Vagina (tissue), 2 donors: ENCODE measurements at regions not wholly inside any gene's neighbourhood (a gene's known extent, or its start where the extent isn't known, plus 50 kb on each side); places are given as distances from the start of the nearest gene placed in this dataset.

Source experiments
- POLR2A ChIP-seq, 2 donors: fragments of 450-650 bp; IDR thresholded peaks; one replicate each; pipeline ENCODE4 v1.6.1; 2017; ENCODE audit warnings: antibody characterized with exemption in 2 of 2, mild to moderate bottlenecking in 2 of 2, moderate library complexity in 2 of 2
- TF ChIP-seq, protein P1 (sequence below), 3 experiments: fragments of 450-650 bp in 2 of 3; fragments of 200-600 bp in 1 of 3; sonication (generic) in 1 of 3; IDR thresholded peaks; one replicate each; pipeline ENCODE4 v1.5.1; 2017 to 2019; ENCODE audit warnings: antibody characterized with exemption in 3 of 3, mild to moderate bottlenecking in 2 of 3, moderate library complexity in 2 of 3

DNA sequence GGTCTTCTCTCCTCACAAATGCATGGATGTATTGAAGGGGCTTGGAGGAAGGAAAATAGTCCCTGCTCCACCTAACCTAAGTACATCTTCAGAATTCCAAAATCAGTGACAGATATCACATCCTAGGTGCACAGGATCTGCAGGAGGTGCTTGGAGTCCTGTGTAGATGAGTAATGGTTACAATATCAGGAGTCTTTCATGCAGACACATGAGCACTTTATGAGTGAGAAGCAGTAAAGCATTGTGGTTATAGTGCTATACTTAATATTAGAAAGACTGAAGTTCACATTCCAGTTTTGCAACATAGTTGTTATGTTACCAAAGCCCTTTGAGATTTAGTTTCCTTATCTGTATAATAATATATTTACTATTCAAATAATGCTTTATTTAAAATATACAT lies 516.7 kb downstream of the NEBL start:
- TF ChIP-seq, protein P1, sequence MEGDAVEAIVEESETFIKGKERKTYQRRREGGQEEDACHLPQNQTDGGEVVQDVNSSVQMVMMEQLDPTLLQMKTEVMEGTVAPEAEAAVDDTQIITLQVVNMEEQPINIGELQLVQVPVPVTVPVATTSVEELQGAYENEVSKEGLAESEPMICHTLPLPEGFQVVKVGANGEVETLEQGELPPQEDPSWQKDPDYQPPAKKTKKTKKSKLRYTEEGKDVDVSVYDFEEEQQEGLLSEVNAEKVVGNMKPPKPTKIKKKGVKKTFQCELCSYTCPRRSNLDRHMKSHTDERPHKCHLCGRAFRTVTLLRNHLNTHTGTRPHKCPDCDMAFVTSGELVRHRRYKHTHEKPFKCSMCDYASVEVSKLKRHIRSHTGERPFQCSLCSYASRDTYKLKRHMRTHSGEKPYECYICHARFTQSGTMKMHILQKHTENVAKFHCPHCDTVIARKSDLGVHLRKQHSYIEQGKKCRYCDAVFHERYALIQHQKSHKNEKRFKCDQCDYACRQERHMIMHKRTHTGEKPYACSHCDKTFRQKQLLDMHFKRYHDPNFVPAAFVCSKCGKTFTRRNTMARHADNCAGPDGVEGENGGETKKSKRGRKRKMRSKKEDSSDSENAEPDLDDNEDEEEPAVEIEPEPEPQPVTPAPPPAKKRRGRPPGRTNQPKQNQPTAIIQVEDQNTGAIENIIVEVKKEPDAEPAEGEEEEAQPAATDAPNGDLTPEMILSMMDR (IDR thresholded peaks at IDR 0.05), result no peak
- TF ChIP-seq POLR2A (IDR thresholded peaks at IDR 0.05), result no peak
